K562 (cell line): ENCODE measurements at regions not wholly inside any gene's neighbourhood (a gene's known extent, or its start where the extent isn't known, plus 50 kb on each side); places are given as distances from the start of the nearest gene placed in this dataset.

ENCODE experiments used
- ATAC-seq: fragments of 200-7000 bp; cut with Tn5 transposase; 3 replicates; pipeline ENCODE4 v1.9.1; 2020; ENCODE audit warnings: moderate library complexity
- BruUV-seq: library from RNA; stranded (reverse); fragments of 400-500 nt; replicated peaks from 2 replicates; lab custom pipeline; 2021; lab: Mats Ljungman, UMichigan
- CTCF ChIA-PET: fragments of 300-600 bp; formaldehyde crosslinking; extraction: SDS; loops from one replicate; lab custom pipeline; 2021; ENCODE audit warnings: low intra/inter-chr PET ratio; lab: Yijun Ruan, JAX
- POLR2A ChIA-PET: fragments of 300-600, 350-650 bp; sonication (Branson Sonifier 250); formaldehyde crosslinking; extraction: SDS; loops from one replicate; lab custom pipeline; 2021; ENCODE audit warnings: antibody characterized with exemption, inconsistent platforms; lab: Yijun Ruan, JAX
- DNase-seq, 4 experiments: peaks; one replicate each; pipeline versions ENCODE4 v3.0.0 to v3.0.0-alpha.2; 2011 to 2018; ENCODE audit warnings: low spot score in 3 of 4, mixed read lengths in 3 of 4; ENCODE audit errors: extremely low read depth in 1 of 4
- FAIRE-seq: peaks from 2 replicates; lab custom pipeline; 2011; peaks lifted over from hg19 to GRCh38; lab: Jason Lieb, UNC
- H2AFZ ChIP-seq: 2 replicates; pipeline ENCODE4 v1.6.0; 2011; ENCODE audit warnings: low read depth, low read length, control low read depth, inconsistent platforms
- H3K27ac ChIP-seq: fragments of 200-600 bp; 3 replicates; pipeline ENCODE4 v1.8.0; 2011; ENCODE audit warnings: low read depth, mild to moderate bottlenecking, control low read depth, inconsistent platforms, low read length, moderate library complexity, mixed read lengths; ENCODE audit errors: extremely low read depth
- H3K27me3 ChIP-seq, 2 experiments: fragments of 300-600 bp in 1 of 2; 2 replicates in 1 of 2; 3 replicates in 1 of 2; pipeline versions ENCODE4 v1.6.0 to v1.8.0; 2011; ENCODE audit warnings: inconsistent platforms in 2 of 2, low read length in 2 of 2, mild to moderate bottlenecking in 1 of 2, mixed read lengths in 1 of 2, moderate library complexity in 1 of 2; ENCODE audit not compliant: control insufficient read depth in 2 of 2, insufficient read depth in 2 of 2
- H3K36me3 ChIP-seq: fragments of 300-600 bp; 3 replicates; pipeline ENCODE4 v1.8.0; 2011; ENCODE audit warnings: mild to moderate bottlenecking, low read length, inconsistent platforms; ENCODE audit not compliant: control insufficient read depth, insufficient read depth
- H3K4me1 ChIP-seq, 2 experiments: fragments of 200-600 bp in 1 of 2; replicated peaks in 1 of 2; 2 replicates in 1 of 2; 3 replicates in 1 of 2; pipeline versions ENCODE4 v1.5.1 to v1.8.0; 2011; ENCODE audit warnings: inconsistent platforms in 2 of 2, low read length in 2 of 2, mild to moderate bottlenecking in 1 of 2, mixed read lengths in 1 of 2, moderate library complexity in 1 of 2; ENCODE audit not compliant: control insufficient read depth in 2 of 2, insufficient read depth in 2 of 2
- H3K4me2 ChIP-seq: 2 replicates; pipeline ENCODE4 v1.6.1; 2011; ENCODE audit warnings: low read length, control low read depth, inconsistent platforms, mixed read lengths; ENCODE audit not compliant: insufficient read depth
- H3K4me3 ChIP-seq: fragments of 200-600 bp; sonication (generic), shearing (Covaris generic); 2 replicates; pipeline ENCODE4 v1.5.1; 2016; ENCODE audit warnings: control low read depth, inconsistent platforms
- H3K79me2 ChIP-seq: fragments of 200-600 bp; 3 replicates; pipeline ENCODE4 v1.8.0; 2011; ENCODE audit warnings: low read length, inconsistent platforms; ENCODE audit not compliant: control insufficient read depth, insufficient read depth
- H3K9ac ChIP-seq, 2 experiments: 2 replicates each; pipeline versions ENCODE4 v1.6.0 to v1.6.1; 2011; ENCODE audit warnings: low read depth in 2 of 2, low read length in 2 of 2, control low read depth in 1 of 2, inconsistent platforms in 1 of 2, mild to moderate bottlenecking in 1 of 2, mixed read lengths in 1 of 2; ENCODE audit not compliant: insufficient read depth in 1 of 2
- H3K9me1 ChIP-seq: one replicate; pipeline ENCODE4 v1.6.0; 2011; ENCODE audit warnings: inconsistent platforms, mild to moderate bottlenecking, low read length, moderate library complexity; ENCODE audit not compliant: control insufficient read depth, insufficient read depth
- H3K9me3 ChIP-seq: replicated peaks from 2 replicates; pipeline ENCODE4 v1.5.1; 2011; ENCODE audit warnings: low read depth, low read length, inconsistent platforms; ENCODE audit not compliant: control insufficient read depth, insufficient read depth
- H4K20me1 ChIP-seq: replicated peaks from 2 replicates; pipeline ENCODE4 v1.6.1; 2011; ENCODE audit warnings: low read length, inconsistent platforms, mixed read lengths; ENCODE audit not compliant: control insufficient read depth, insufficient read depth
- BRD9 ChIP-seq: fragments of 450-650 bp; IDR thresholded peaks from 2 replicates; pipeline ENCODE4 v1.6.1; 2018; ENCODE audit warnings: low read depth; ENCODE audit not compliant: partially characterized antibody
- IRF9 ChIP-seq: fragments of 450-650 bp; IDR thresholded peaks from 2 replicates; pipeline ENCODE4 v1.6.1; 2016; ENCODE audit warnings: missing biosample characterization, missing genetic modification characterization
- PBX2 ChIP-seq, 2 experiments: IDR thresholded peaks in 1 of 2; conservative IDR thresholded peaks in 1 of 2; 2 replicates each; pipeline ENCODE4 v1.6.1; 2016; ENCODE audit warnings: low read depth in 2 of 2, mild to moderate bottlenecking in 1 of 2, missing compliant biosample characterization in 1 of 2, missing genetic modification characterization in 1 of 2, moderate library complexity in 1 of 2
- POU5F1 ChIP-seq: fragments of 150-350 bp; IDR thresholded peaks from 2 replicates; pipeline ENCODE4 v1.6.1; 2014; ENCODE audit warnings: borderline replicate concordance, low read length, low read depth, mild to moderate bottlenecking; ENCODE audit not compliant: partially characterized antibody
- SAFB ChIP-seq: fragments of 200-400 bp; formaldehyde crosslinking; IDR thresholded peaks from 2 replicates; pipeline ENCODE4 v1.6.1; 2017; ENCODE audit warnings: low read depth, low read length, borderline replicate concordance
- ZBTB40 ChIP-seq, 2 experiments: fragments of 450-650 bp in 1 of 2; sonication (generic) in 1 of 2; formaldehyde crosslinking in 1 of 2; IDR thresholded peaks; 2 replicates each; pipeline versions ENCODE4 v1.7.1 to v1.9.0; 2016 to 2022; ENCODE audit warnings: inconsistent platforms in 1 of 2, mild to moderate bottlenecking in 1 of 2, missing genetic modification reagents in 1 of 2
- WGBS: fragments of 100-300 bp; shearing (Covaris generic); methylation state at CpG from one replicate; pipeline ENCODE4 v1.1.6; 2016; ENCODE audit warnings: low coverage, mixed read lengths; ENCODE audit not compliant: insufficient coverage; ENCODE audit errors: missing lambda C conversion rate; 5-methylcytosine and 5-hydroxymethylcytosine counted together
- in situ Hi-C: fragments of 300-500 bp; cut with MboI; formaldehyde crosslinking; loops from 4 replicates; pipeline ENCODE4 v1.15.0; 2018; ENCODE audit warnings: inconsistent platforms, mixed read lengths
- intact Hi-C: fragments of 100-400 bp; cut with micrococcal nuclease; formaldehyde crosslinking; loops from 2 replicates; pipeline ENCODE4 v1.14.2; 2022

DNA sequence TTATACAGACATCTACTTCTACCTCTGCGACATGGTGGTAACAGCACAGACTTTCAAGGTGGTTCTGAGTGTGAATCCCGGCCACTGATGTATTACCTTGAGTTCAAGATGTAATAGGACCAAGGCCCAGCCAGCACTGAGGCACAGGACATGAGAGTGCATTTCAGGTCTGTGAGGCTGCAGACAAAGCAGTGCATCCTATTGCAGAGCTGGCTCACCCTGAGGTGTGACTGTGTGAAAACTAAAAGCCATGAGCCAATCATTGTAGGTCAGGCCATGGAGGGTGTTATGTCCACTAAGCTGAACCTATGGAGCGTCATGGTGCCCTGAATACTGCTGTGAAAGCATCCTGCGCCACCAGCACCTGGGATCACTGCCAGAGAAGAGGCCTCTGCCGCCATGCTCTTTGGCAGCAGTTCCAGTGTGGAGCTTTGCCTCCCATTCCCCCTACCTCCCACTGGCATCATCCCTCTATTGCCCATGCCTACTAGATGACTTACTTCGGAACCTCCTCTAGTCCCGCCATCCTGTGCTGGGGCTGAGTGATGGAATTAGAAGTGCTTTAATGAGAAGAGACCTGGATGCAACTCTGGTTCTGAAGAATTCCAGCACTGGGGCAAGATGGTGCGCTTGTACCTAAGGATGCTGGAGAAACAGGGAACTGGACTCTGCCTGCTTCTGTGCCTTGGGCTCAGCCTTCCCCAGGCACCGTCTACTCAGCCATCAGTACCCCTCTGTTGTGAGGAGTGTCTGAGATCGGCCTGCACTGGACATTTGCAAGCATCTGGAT lies 112.0 kb upstream of the RMDN2 start:
- no peaks in the 10 kb centered on the region for H3K36me3 ChIP-seq
- H3K4me3 ChIP-seq = no peak overlapping the region
- POLR2A ChIA-PET = interaction anchor here (0.6 kb wide), 1 partner anchor 528 kb away, joined by 3 read pairs; no protein-coding TSS in a partner anchor
- no peak overlapping the region for H3K9ac ChIP-seq
- in situ Hi-C loops = no loop called here
- no TSS peak for BruUV-seq
- H3K9me3 ChIP-seq = no peaks in the 10 kb centered on the region; the same call in 1 of the 2 replicates
- CTCF ChIA-PET = interaction anchor here (0.5 to 1.1 kb wide), 2 partner anchors 77 to 417 kb away, joined by 3 to 5 read pairs; no protein-coding TSS in a partner anchor
- H3K4me1 ChIP-seq = no peaks in the 10 kb centered on the region
- no peak overlapping the region for H2AFZ ChIP-seq
- peaks cover 0 to 16% of the 10 kb centered on the region in 2 experiments; a peak in 2 of 5 replicates for H3K27me3 ChIP-seq
- FAIRE-seq = no peak
- no peaks in the 10 kb centered on the region for H4K20me1 ChIP-seq
- DNase-seq = no peak
- no peaks in the 10 kb centered on the region for H3K9me1 ChIP-seq
- WGBS = under 1% methylated on average over 10 of the region's 10 CpGs
- intact Hi-C loops = no loop called here
- H3K27ac ChIP-seq = no peak overlapping the region
- no peak overlapping the region for H3K4me2 ChIP-seq
- H3K79me2 ChIP-seq = no peaks in the 10 kb centered on the region
- no peak for ATAC-seq
- TF ChIP-seq IRF9 (tag) (no peak), ZBTB40 (IDR thresholded peaks at IDR 0.05) (no peak), ZBTB40 (CRISPR knock-in tag; IDR thresholded peaks at IDR 0.05) (no peak), POU5F1 (no peak), SAFB (no peak), PBX2 (CRISPR knock-in tag; IDR thresholded peaks at IDR 0.05; ENCODE audit: low read depth) (no peak), PBX2 (tag; conservative IDR thresholded peaks at IDR 0.05; ENCODE audit: low read depth) (no peak), BRD9 (no peak)
